Activated CD8-positive, alpha-beta T cell treated with anti-CD3 and anti-CD28 coated beads for 36 hours (primary cell): ENCODE measurements at regions not wholly inside any gene's neighbourhood (a gene's known extent, or its start where the extent isn't known, plus 50 kb on each side); places are given as distances from the start of the nearest gene placed in this dataset.

Experiments used
- ATAC-seq: fragments of 200-7000 bp; cut with Tn5 transposase; one replicate; pipeline ENCODE4 v1.10.0; 2021; ENCODE audit warnings: mild to moderate bottlenecking, moderate library complexity
- CTCF ChIA-PET: fragments of 350-600 bp; sonication (Branson Sonifier 250); formaldehyde crosslinking; loops from one replicate; lab custom pipeline; 2021; ENCODE audit warnings: antibody characterized with exemption; lab: Charles Lee
- POLR2A ChIA-PET: fragments of 350-600 bp; sonication (Branson Sonifier 250); formaldehyde crosslinking; loops from one replicate; lab custom pipeline; 2021; ENCODE audit warnings: antibody characterized with exemption; lab: Charles Lee
- DNase-seq: peaks from one replicate; pipeline ENCODE4 v3.0.0-alpha.2; 2020
- H3K27ac Mint-ChIP-seq: one replicate; pipeline ENCODE4 v1.8.0; 2021; ENCODE audit warnings: mild to moderate bottlenecking, mixed read lengths
- H3K27me3 Mint-ChIP-seq: one replicate; pipeline ENCODE4 v1.8.0; 2021; ENCODE audit warnings: mixed read lengths
- H3K36me3 Mint-ChIP-seq: one replicate; pipeline ENCODE4 v1.8.0; 2021; ENCODE audit warnings: low read depth, mixed read lengths
- H3K4me1 Mint-ChIP-seq: one replicate; pipeline ENCODE4 v1.8.0; 2021; ENCODE audit warnings: low read depth, mixed read lengths
- H3K4me3 Mint-ChIP-seq: one replicate; pipeline ENCODE4 v1.8.0; 2021; ENCODE audit warnings: mild to moderate bottlenecking, moderate library complexity, mixed read lengths
- H3K9me3 Mint-ChIP-seq: one replicate; pipeline ENCODE4 v1.8.0; 2021; ENCODE audit warnings: mixed read lengths
- CTCF ChIP-seq: fragments of 200-600 bp; IDR thresholded peaks from one replicate; pipeline ENCODE4 v1.8.0; 2022; ENCODE audit warnings: antibody characterized with exemption, mild to moderate bottlenecking
- intact Hi-C: fragments of 100-400 bp; cut with micrococcal nuclease; formaldehyde crosslinking; loops from one replicate; pipeline ENCODE4 v1.10.0; 2022

- ChIA-PET CTCF (no interaction called here), POLR2A (no interaction called here)
- H3K27me3 Mint-ChIP-seq, result no peaks in the 10 kb centered on the region
- H3K4me1 Mint-ChIP-seq, result no peaks in the 10 kb centered on the region
- TF ChIP-seq CTCF, result no peak
- H3K36me3 Mint-ChIP-seq, result no peaks in the 10 kb centered on the region
- no peak for ATAC-seq
- H3K27ac Mint-ChIP-seq, result no peak overlapping the region
- no peak for DNase-seq
- intact Hi-C loops, result no loop called here
- peaks cover 4% of the 10 kb centered on the region for H3K9me3 Mint-ChIP-seq
- H3K4me3 Mint-ChIP-seq, result no peak overlapping the region
Observed at GRCh38 chr14:86712727-86713126, 1182.8 kb downstream of the FLRT2 start.

- H3K4me3 Mint-ChIP-seq, result no peak overlapping the region
- intact Hi-C loops, result no loop called here
- no peaks in the 10 kb centered on the region for H3K36me3 Mint-ChIP-seq
Observed at GRCh38 chr14:86712176-86712575, 1182.2 kb downstream of the FLRT2 start.

GRCh38 chr14:86708846-86709339 is 1178.9 kb downstream of the FLRT2 start:
- no peak overlapping the region for H3K27ac Mint-ChIP-seq
- DNase-seq, result no peak
- no peaks in the 10 kb centered on the region for H3K27me3 Mint-ChIP-seq
- no peak for ATAC-seq
- intact Hi-C loops, result no loop called here
- no peak for TF ChIP-seq CTCF
- CTCF ChIA-PET, result no interaction called here
- H3K4me3 Mint-ChIP-seq, result no peak overlapping the region
- POLR2A ChIA-PET, result no interaction called here
- no peaks in the 10 kb centered on the region for H3K4me1 Mint-ChIP-seq
- H3K9me3 Mint-ChIP-seq, result peaks cover 6% of the 10 kb centered on the region
- no peaks in the 10 kb centered on the region for H3K36me3 Mint-ChIP-seq

More at GRCh38 chr14:86712176-86712575, 1182.2 kb downstream of the FLRT2 start:
- no peak for ATAC-seq
- ChIA-PET POLR2A (no interaction called here), CTCF (no interaction called here)
- Mint-ChIP-seq H3K27ac (no peak overlapping the region), H3K9me3 (peaks cover 4% of the 10 kb centered on the region), H3K27me3 (no peaks in the 10 kb centered on the region), H3K4me1 (no peaks in the 10 kb centered on the region)
- no peak for DNase-seq
- no peak for TF ChIP-seq CTCF

GRCh38 chr14:86707071-86707470 is 1177.1 kb downstream of the FLRT2 start:
- intact Hi-C loops, result no loop called here
- ATAC-seq (no peak), DNase-seq (no peak)
- Mint-ChIP-seq H3K27ac (no peak overlapping the region), H3K36me3 (no peaks in the 10 kb centered on the region), H3K4me3 (no peak overlapping the region), H3K9me3 (peaks cover 4% of the 10 kb centered on the region), H3K4me1 (no peaks in the 10 kb centered on the region), H3K27me3 (no peaks in the 10 kb centered on the region)
- no peak for TF ChIP-seq CTCF
- ChIA-PET POLR2A (no interaction called here), CTCF (no interaction called here)

GRCh38 chr14:86683561-86683960 is 1153.6 kb downstream of the FLRT2 start:
- CTCF ChIA-PET, result no interaction called here
- DNase-seq (no peak), ATAC-seq (no peak)
- no peaks in the 10 kb centered on the region for H3K36me3 Mint-ChIP-seq
- intact Hi-C loops, result no loop called here
- no peak for TF ChIP-seq CTCF
- H3K9me3 Mint-ChIP-seq, result no peaks in the 10 kb centered on the region
- no peak overlapping the region for H3K4me3 Mint-ChIP-seq
- no peaks in the 10 kb centered on the region for H3K4me1 Mint-ChIP-seq
- H3K27ac Mint-ChIP-seq, result no peak overlapping the region
- no peaks in the 10 kb centered on the region for H3K27me3 Mint-ChIP-seq
- POLR2A ChIA-PET, result no interaction called here
